ENCODE measurements at regions not wholly inside any gene's neighbourhood (a gene's known extent, or its start where the extent isn't known, plus 50 kb on each side); places are given as distances from the start of the nearest gene placed in this dataset.

GRCh38 chrX:6683353-6683752 is 148.4 kb upstream of the VCX3A start:
- Histone ChIP-seq H3K27me3 (ENCODE audit: insufficient read depth, poor library complexity, severe bottlenecking) (no peaks in the 10 kb centered on the region), H3K4me3 (replicated peaks; ENCODE audit: insufficient read depth, low read length) (no peak overlapping the region), H3K27ac (replicated peaks) (no peak overlapping the region)
- TF ChIP-seq CTCF (IDR thresholded peaks at IDR 0.05; ENCODE audit: insufficient read depth, low read length) (no peak), SPI1 (IDR thresholded peaks at IDR 0.05; ENCODE audit: borderline replicate concordance, low read depth) (no peak), REST (IDR thresholded peaks at IDR 0.05; ENCODE audit: insufficient replicate concordance, low read depth) (no peak), POLR2AphosphoS5 (IDR thresholded peaks at IDR 0.05; ENCODE audit: low read depth) (no peak)
- DNase-seq (ENCODE audit: low read depth in 1 of 2, low spot score in 1 of 2), result no peak

- no peak overlapping the region for H3K4me3 ChIP-seq (replicated peaks; ENCODE audit: insufficient read depth, low read length)
- no peak for DNase-seq (ENCODE audit: low read depth in 1 of 2, low spot score in 1 of 2)
- TF ChIP-seq CTCF (IDR thresholded peaks at IDR 0.05; ENCODE audit: insufficient read depth, low read length) (no peak), GABPA (IDR thresholded peaks at IDR 0.05; ENCODE audit: low read depth) (no peak), POLR2AphosphoS5 (IDR thresholded peaks at IDR 0.05; ENCODE audit: low read depth) (no peak), SPI1 (IDR thresholded peaks at IDR 0.05; ENCODE audit: borderline replicate concordance, low read depth) (no peak), REST (IDR thresholded peaks at IDR 0.05; ENCODE audit: insufficient replicate concordance, low read depth) (no peak)
- no peaks in the 10 kb centered on the region for H3K27me3 ChIP-seq (ENCODE audit: insufficient read depth, poor library complexity, severe bottlenecking)
- no peak overlapping the region for H3K27ac ChIP-seq (replicated peaks)
Measured at GRCh38 chrX:6681521-6682145, 146.7 kb upstream of the VCX3A start.

GRCh38 chrX:6679988-6680387 is 145.1 kb upstream of the VCX3A start:
- Histone ChIP-seq H3K27ac (replicated peaks) (no peak overlapping the region), H3K27me3 (ENCODE audit: insufficient read depth, poor library complexity, severe bottlenecking) (no peaks in the 10 kb centered on the region), H3K4me3 (replicated peaks; ENCODE audit: insufficient read depth, low read length) (no peak overlapping the region)
- no peak for TF ChIP-seq POLR2AphosphoS5 (IDR thresholded peaks at IDR 0.05; ENCODE audit: low read depth)
- TF ChIP-seq REST (IDR thresholded peaks at IDR 0.05; ENCODE audit: insufficient replicate concordance, low read depth), result no peak
- TF ChIP-seq CTCF (IDR thresholded peaks at IDR 0.05; ENCODE audit: insufficient read depth, low read length), result no peak
- no peak for TF ChIP-seq SPI1 (IDR thresholded peaks at IDR 0.05; ENCODE audit: borderline replicate concordance, low read depth)
- no peak for TF ChIP-seq GABPA (IDR thresholded peaks at IDR 0.05; ENCODE audit: low read depth)
- no peak for DNase-seq (ENCODE audit: low read depth in 1 of 2, low spot score in 1 of 2)
